NCI-H146 treated with DMSO at 0.1 percent for 48 hours (cell line): ENCODE measurements at regions not wholly inside any gene's neighbourhood (a gene's known extent, or its start where the extent isn't known, plus 50 kb on each side); places are given as distances from the start of the nearest gene placed in this dataset.
A peak's percentile ranks its signal among the peaks of the same experiment; 100 is the strongest.

Experiments used
- DNase-seq: peaks from one replicate; lab custom pipeline; 2025; ENCODE audit not compliant: unreplicated experiment; lab: John Stamatoyannopoulos, UW

DNA sequence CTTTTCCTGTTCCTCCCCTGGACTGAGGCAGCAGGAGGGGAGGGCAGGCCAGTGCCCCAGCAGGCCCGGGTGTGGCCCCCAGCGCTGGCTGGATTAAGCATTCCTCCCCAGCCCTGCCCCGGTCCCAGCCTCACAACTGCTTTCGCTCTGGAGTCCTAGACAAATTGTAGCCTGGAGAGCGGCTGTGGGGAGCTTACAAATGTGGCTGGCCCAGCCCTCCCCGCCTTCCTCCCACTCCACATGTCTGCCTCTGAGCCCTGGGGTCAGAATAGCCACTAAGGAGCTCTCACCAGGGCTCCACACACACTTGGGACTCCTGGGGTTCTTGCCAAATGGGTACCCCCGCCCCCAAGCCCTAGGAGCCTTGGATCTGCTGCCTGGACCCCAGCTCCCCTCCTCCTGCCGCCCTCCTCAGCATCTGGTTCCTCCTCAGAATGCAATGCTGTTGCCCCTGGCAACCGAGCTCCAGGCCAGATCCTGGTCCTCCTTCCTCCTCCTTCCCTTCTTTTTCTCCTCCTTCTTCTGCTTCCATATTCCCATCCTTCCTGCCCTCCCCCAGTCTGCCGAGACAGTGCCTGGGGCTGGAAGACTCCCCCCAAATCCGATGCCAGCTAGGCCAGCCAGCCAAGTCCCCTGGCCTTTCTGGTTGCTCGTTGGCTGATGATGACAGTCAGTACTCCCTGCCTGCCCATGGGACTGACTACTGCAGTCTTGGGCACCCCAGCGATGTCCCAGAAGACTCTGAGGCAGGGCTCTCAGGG is 91.1 kb downstream of the LINGO1 start:
- no peak for DNase-seq

DNA sequence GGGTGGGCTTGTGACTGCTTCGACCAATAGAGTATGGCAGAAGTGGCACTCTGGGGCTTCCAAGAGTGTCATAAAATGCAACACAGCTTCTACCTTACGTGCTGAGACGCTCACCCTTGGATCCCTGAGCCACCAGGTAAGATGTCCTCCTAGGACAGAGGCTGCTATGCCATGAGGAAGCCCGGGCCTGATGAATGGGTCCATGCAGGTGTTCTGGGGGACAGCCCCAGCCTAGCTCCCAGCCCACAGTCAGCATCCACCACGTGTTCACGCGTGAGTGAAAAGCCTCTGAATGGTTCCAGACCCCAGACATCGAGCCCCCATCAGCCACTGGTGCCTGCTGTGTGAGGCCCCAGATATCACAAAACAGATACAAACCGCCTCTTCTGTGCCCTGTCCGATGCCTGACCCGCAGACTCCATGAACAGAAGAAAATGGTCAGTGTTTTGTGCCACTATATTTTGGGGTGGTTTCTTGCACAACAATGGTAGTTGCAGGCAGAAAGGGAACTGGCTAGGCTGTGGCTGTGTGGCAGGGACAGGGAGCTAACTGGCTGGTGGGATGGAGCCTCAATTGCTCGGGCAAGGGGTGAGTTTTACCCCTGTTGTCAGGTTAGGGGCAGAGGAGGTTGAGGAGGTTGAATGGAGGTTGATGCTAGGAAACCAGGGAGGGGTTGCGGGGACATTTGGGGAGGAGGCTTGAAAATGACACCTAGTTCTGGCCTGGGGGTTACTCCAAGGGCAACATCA is 92.2 kb downstream of the LINGO1 start:
- no peak for DNase-seq

DNA sequence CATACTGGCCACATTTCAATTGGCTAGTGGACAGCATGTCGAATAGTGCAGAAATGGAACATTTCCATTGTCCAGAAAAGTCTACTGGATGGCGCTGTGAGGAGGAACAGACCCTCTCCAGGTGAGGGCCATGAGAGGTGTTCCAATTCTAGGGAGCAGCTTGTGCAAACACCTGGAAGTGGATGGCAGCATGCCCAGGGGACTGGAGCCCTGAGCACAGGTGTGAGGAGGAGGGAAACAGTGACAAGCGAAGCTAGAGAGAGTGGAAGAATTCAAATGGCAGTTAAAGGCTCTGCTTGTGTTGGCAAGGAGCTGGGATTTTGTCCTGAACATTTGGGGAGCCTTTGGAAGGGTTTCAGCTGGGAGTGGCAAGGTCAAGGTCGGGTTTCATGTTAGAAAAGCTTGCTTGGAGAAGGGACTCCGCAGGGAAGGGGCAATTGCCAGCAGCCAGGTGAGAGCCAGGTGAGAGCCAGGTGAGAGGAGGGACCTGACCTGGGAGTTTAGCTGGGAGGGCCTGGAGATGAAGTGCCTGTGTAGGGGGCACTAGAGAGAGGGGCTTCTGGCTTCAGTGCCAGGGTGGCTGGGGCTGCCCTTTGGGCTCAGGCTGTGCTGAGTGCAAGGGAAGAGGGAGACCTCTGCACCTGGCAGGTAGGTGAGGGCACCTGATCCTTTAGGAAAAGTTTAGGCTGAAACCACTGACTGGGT is 93.8 kb downstream of the LINGO1 start:
- DNase-seq, result peak; percentile 21

DNA sequence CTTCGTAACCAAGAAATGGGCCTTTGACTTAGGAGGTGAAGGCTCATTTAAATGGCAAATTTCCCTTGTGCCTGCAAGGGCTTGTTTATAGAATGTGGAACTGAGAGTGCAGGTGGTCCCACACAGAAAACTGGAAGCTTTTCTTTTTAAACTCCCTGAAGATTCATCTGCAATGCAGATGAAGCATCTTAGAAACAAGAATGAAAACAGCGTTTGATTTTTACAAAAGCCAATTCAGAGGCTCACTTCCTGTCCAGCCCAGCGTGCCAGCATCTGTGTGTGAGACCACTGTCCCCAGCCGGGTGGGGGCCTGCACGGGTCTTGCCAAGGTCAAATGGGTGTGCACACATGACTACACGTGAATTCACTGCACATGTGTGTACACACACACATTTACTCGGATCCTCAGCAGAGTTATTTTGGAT is 94.7 kb downstream of the LINGO1 start:
- no peak for DNase-seq

DNA sequence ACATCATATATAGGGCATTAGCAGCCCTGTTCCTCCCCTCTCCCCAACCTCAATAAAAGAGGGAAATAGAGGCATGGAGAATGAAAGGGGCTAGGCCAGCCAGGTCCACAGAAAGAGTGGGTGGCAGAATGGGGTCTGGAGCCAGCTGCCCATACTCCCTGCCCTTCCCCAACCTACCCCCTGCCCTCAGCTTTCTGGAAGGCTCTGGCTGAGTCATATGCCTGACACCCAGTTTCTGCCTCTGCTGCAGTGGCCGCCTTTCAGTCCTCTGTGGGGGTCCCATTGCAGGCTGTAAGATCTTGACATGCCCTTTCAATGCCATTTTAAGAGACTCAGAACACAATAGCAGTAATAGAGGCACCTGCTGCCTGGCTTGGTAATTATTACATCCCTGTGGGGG is 95.7 kb downstream of the LINGO1 start:
- no peak for DNase-seq

DNA sequence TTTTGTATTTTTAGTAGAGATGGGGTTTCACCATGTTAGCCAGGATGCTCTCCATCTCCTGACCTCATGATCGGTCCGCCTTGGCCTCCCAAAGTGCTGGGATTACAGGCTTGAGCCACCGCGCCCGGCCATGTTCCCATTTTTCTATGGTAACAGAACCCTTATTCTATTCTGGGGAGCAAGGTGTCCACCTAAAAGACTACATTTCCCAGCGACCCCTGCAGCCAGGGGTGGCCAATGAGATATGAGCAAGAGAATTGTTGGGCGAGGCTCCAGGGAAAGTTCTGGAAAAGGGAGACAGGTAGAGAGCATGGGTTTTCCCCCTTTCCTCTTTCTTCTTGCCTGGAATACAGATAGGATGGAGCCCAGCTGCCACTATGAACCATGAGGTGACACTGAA is 96.9 kb downstream of the LINGO1 start:
- no peak for DNase-seq
